Natural killer cell (primary cell): ENCODE measurements at regions not wholly inside any gene's neighbourhood (a gene's known extent, or its start where the extent isn't known, plus 50 kb on each side); places are given as distances from the start of the nearest gene placed in this dataset.

ENCODE experiments used
- ATAC-seq, 3 donors: fragments of 150-1000 bp in 2 of 3; fragments of 200-7000 bp in 1 of 3; cut with Tn5 transposase; 1 replicate in 1 of 3; 2 replicates in 2 of 3; pipeline ENCODE4 v1.10.0; 2021; ENCODE audit warnings: mild to moderate bottlenecking in 2 of 3, moderate library complexity in 2 of 3
- DNase-seq, 2 donors: peaks; one replicate each; pipeline versions ENCODE4 v3.0.0 to v3.0.0-alpha.2; 2013 to 2021; ENCODE audit warnings: mixed read lengths in 1 of 2
- H3K27ac ChIP-seq: one replicate; pipeline ENCODE4 v1.5.1; 2013; ENCODE audit warnings: mild to moderate bottlenecking, low read length
- H3K27me3 ChIP-seq: one replicate; pipeline ENCODE4 v1.6.1; 2013; ENCODE audit warnings: low read length; ENCODE audit not compliant: control insufficient read depth, insufficient read depth
- H3K36me3 ChIP-seq: one replicate; pipeline ENCODE4 v1.6.1; 2013; ENCODE audit warnings: low read length; ENCODE audit not compliant: control insufficient read depth, insufficient read depth
- H3K4me1 ChIP-seq: one replicate; pipeline ENCODE4 v1.6.1; 2013; ENCODE audit warnings: low read length; ENCODE audit not compliant: control insufficient read depth, insufficient read depth
- H3K4me3 ChIP-seq: one replicate; pipeline ENCODE4 v1.5.1; 2013; ENCODE audit warnings: low read length
- H3K9me3 ChIP-seq: one replicate; pipeline ENCODE4 v1.6.1; 2013; ENCODE audit warnings: low read length; ENCODE audit not compliant: control insufficient read depth, insufficient read depth
- H3K27ac Mint-ChIP-seq, 2 donors: one replicate each; pipeline ENCODE4 v1.8.0; 2022; ENCODE audit warnings: mild to moderate bottlenecking in 2 of 2, mixed read lengths in 2 of 2, moderate library complexity in 1 of 2
- H3K27me3 Mint-ChIP-seq, 2 donors: one replicate each; pipeline ENCODE4 v1.8.0; 2022; ENCODE audit warnings: low read depth in 2 of 2, mixed read lengths in 2 of 2
- H3K36me3 Mint-ChIP-seq: one replicate; pipeline ENCODE4 v1.8.0; 2022; ENCODE audit warnings: mixed read lengths
- H3K4me1 Mint-ChIP-seq, 2 donors: one replicate each; pipeline ENCODE4 v1.8.0; 2022; ENCODE audit warnings: mixed read lengths in 2 of 2
- H3K4me3 Mint-ChIP-seq: one replicate; pipeline ENCODE4 v1.8.0; 2022; ENCODE audit warnings: mild to moderate bottlenecking, moderate library complexity, mixed read lengths
- H3K9me3 Mint-ChIP-seq, 2 donors: one replicate each; pipeline ENCODE4 v1.8.0; 2022; ENCODE audit warnings: mixed read lengths in 2 of 2
- WGBS: methylation state at CpG from one replicate; pipeline ENCODE4 v1.1.7; 2013; ENCODE audit warnings: missing lambda C conversion rate; ENCODE audit not compliant: insufficient coverage; 5-methylcytosine and 5-hydroxymethylcytosine counted together
- intact Hi-C: fragments of 100-400 bp; cut with micrococcal nuclease; formaldehyde crosslinking; loops from one replicate; pipeline ENCODE4 v1.14.2; 2022
- TF ChIP-seq, protein P1 (sequence below): fragments of 200-600 bp; IDR thresholded peaks from one replicate; pipeline ENCODE4 v1.8.0; 2022; ENCODE audit warnings: antibody characterized with exemption

DNA sequence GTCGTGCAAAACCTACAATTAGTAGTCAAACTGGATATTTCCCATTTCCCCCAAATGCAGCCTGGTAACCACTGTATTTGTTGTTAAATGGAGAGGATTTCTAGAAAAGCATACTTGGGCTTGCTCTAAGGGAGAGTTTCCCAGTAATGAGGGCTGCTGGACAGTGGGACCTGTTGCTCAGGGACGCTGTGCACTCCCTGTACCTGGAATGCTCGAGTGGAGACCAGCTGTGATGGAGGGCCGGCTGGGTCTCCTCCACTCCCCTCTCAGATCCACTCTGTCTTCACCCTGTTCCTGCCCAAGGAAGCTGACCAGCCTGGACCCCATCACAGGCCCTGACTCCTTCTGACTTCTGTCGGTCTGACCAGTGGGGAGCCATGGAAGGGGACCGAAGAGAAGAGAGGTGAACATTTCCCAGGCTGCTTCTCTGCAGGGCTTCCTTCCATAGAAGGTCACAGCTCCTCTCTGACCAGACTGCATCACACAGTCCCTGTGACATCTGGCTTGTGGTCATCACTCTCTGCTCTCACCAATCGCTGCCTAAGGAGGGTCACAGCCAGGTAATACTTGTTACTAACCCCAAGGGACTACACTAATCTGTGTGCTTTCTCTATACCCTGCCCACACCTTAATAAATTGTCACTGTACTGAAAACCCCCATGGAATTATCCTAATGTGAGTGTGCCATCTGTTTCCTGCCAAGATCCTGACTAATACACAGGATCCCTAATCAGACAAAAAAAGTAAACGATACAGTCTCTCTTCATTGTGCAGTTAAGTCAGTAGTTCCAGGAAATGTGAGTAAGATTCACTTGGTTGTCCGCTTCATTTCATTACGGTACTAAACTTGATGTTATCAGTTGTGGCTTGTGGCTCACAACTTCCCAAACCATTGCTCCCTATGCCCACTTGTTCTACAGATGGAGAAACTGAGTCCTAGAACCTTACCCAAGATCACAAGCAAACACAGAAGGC, 102.4 kb downstream of the CCT6B start:
- H3K9me3 Mint-ChIP-seq = no peaks in the 10 kb centered on the region
- DNase-seq = no peak
- TF ChIP-seq, protein P1, sequence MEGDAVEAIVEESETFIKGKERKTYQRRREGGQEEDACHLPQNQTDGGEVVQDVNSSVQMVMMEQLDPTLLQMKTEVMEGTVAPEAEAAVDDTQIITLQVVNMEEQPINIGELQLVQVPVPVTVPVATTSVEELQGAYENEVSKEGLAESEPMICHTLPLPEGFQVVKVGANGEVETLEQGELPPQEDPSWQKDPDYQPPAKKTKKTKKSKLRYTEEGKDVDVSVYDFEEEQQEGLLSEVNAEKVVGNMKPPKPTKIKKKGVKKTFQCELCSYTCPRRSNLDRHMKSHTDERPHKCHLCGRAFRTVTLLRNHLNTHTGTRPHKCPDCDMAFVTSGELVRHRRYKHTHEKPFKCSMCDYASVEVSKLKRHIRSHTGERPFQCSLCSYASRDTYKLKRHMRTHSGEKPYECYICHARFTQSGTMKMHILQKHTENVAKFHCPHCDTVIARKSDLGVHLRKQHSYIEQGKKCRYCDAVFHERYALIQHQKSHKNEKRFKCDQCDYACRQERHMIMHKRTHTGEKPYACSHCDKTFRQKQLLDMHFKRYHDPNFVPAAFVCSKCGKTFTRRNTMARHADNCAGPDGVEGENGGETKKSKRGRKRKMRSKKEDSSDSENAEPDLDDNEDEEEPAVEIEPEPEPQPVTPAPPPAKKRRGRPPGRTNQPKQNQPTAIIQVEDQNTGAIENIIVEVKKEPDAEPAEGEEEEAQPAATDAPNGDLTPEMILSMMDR = no peak
- no peaks in the 10 kb centered on the region for H3K36me3 Mint-ChIP-seq
- H3K27ac Mint-ChIP-seq = no peak overlapping the region
- Histone ChIP-seq H3K27me3 (peaks cover 3% of the 10 kb centered on the region), H3K4me1 (no peaks in the 10 kb centered on the region), H3K9me3 (no peaks in the 10 kb centered on the region), H3K36me3 (no peaks in the 10 kb centered on the region), H3K4me3 (no peak overlapping the region), H3K27ac (no peak overlapping the region)
- no peaks in the 10 kb centered on the region for H3K4me1 Mint-ChIP-seq
- peaks cover 8 to 30% of the 10 kb centered on the region in 2 donors for H3K27me3 Mint-ChIP-seq
- intact Hi-C loops = no loop called here
- no peak for ATAC-seq
- 64% methylated on average over 9 of the region's 10 CpGs for WGBS
- no peak overlapping the region for H3K4me3 Mint-ChIP-seq

DNA sequence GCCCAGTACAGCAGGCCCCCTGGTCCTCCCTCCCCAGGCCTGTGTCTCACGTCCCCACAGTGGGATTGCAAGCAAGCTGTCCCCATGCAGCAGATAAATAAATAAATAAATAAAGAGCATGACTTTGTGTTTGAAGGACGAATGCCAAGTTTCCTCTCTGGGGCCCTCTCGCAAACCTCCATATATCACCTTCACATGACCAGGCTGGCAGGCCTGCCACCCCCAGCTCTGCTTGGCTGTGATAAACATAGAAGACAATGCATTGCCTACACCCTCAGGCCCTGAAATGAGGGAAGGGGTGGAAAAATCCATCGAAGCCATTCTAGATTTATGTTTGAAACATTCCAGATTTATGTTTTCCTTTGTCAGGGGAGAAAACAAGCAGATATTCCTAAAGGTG, 107.3 kb downstream of the CCT6B start:
- intact Hi-C loops = no loop called here
- WGBS = 28% methylated on average over 3 of the region's 4 CpGs
- TF ChIP-seq, protein P1 = no peak
- Histone ChIP-seq H3K36me3 (no peaks in the 10 kb centered on the region), H3K4me1 (no peaks in the 10 kb centered on the region), H3K4me3 (no peak overlapping the region), H3K27me3 (peaks cover 3% of the 10 kb centered on the region), H3K27ac (no peak overlapping the region), H3K9me3 (no peaks in the 10 kb centered on the region)
- H3K27me3 Mint-ChIP-seq = peaks cover 5 to 10% of the 10 kb centered on the region in 2 donors
- DNase-seq = no peak
- no peaks in the 10 kb centered on the region for H3K9me3 Mint-ChIP-seq
- peaks cover 0 to 4% of the 10 kb centered on the region in 2 donors for H3K4me1 Mint-ChIP-seq
- no peaks in the 10 kb centered on the region for H3K36me3 Mint-ChIP-seq
- no peak overlapping the region for H3K4me3 Mint-ChIP-seq
- no peak for ATAC-seq
- H3K27ac Mint-ChIP-seq = no peak overlapping the region

DNA sequence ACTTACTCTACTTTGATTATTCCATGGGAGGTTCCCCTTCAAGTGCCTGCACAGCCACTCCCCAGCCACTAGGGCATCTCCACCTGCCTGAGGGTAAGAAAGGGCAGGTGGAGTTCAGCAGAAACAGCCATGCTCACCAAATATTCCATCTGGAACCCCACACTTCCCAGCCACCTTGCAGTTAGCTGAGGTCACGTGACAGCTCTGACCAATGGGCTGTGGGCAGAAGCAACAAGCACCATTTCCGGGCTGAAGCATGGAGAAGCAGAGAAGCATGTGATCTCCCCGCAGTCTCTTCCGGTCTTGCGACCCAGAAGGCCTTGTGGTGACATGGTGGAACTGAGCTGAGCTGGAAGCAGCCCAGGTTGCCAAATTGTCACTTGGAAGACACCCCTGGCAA, 108.6 kb downstream of the CCT6B start:
- DNase-seq (no peak), ATAC-seq (no peak)
- no peaks in the 10 kb centered on the region for H3K9me3 ChIP-seq
- Mint-ChIP-seq H3K4me1 (peaks cover 0 to 4% of the 10 kb centered on the region in 2 donors), H3K36me3 (no peaks in the 10 kb centered on the region), H3K27ac (no peak overlapping the region), H3K9me3 (no peaks in the 10 kb centered on the region), H3K4me3 (no peak overlapping the region), H3K27me3 (peaks cover 3 to 10% of the 10 kb centered on the region in 2 donors)
- H3K4me1 ChIP-seq = no peaks in the 10 kb centered on the region
- intact Hi-C loops = no loop called here
- peaks cover 3% of the 10 kb centered on the region for H3K27me3 ChIP-seq
- 85% methylated on average over 5 of the region's 5 CpGs for WGBS
- TF ChIP-seq, protein P1 = no peak
- H3K27ac ChIP-seq = no peak overlapping the region
- no peak overlapping the region for H3K4me3 ChIP-seq
- no peaks in the 10 kb centered on the region for H3K36me3 ChIP-seq
